SK-N-SH treated with all-trans-retinoic acid at 6 μM for 48 hours (cell line): ENCODE measurements at regions not wholly inside any gene's neighbourhood (a gene's known extent, or its start where the extent isn't known, plus 50 kb on each side); places are given as distances from the start of the nearest gene placed in this dataset.

Experiments
- ATAC-seq: fragments of 200-7000 bp; cut with Tn5 transposase; 3 replicates; pipeline ENCODE4 v1.9.1; 2020; ENCODE audit warnings: mild to moderate bottlenecking, moderate library complexity
- ARNTL ChIP-seq: fragments of 450-650 bp; formaldehyde crosslinking; IDR thresholded peaks from 2 replicates; pipeline ENCODE4 v1.5.0; 2020; ENCODE audit warnings: low read depth, mild to moderate bottlenecking, moderate library complexity, borderline replicate concordance
- BACH2 ChIP-seq: fragments of 250-450 bp; sonication (Bioruptor Pico); IDR thresholded peaks from 2 replicates; pipeline ENCODE4 v1.9.0; 2021; ENCODE audit warnings: mild to moderate bottlenecking, borderline replicate concordance
- CSDC2 ChIP-seq: fragments of 250-450 bp; sonication (Bioruptor Pico); IDR thresholded peaks from 2 replicates; pipeline ENCODE4 v1.5.0; 2020; ENCODE audit warnings: mild to moderate bottlenecking, moderate library complexity
- GLIS3 ChIP-seq: fragments of 250-450 bp; sonication (Bioruptor Pico); IDR thresholded peaks from 2 replicates; pipeline ENCODE4 v1.5.0; 2020; ENCODE audit warnings: mild to moderate bottlenecking, moderate library complexity
- ISL1 ChIP-seq: fragments of 250-450 bp; sonication (Bioruptor Pico); IDR thresholded peaks from 2 replicates; pipeline ENCODE4 v2.1.2; 2022; ENCODE audit warnings: mild to moderate bottlenecking, moderate library complexity
- OSR1 ChIP-seq: fragments of 250-450 bp; sonication (Bioruptor Pico); IDR thresholded peaks from 2 replicates; pipeline ENCODE4 v1.8.0; 2022; ENCODE audit warnings: moderate library complexity, mild to moderate bottlenecking, inconsistent platforms
- PPARA ChIP-seq: fragments of 250-450 bp; sonication (Bioruptor Pico); IDR thresholded peaks from 2 replicates; pipeline ENCODE4 v1.5.0; 2020; ENCODE audit warnings: mild to moderate bottlenecking, borderline replicate concordance
- RARB ChIP-seq: fragments of 250-450 bp; sonication (Bioruptor Pico); IDR thresholded peaks from 2 replicates; pipeline ENCODE4 v1.8.0; 2021; ENCODE audit warnings: mild to moderate bottlenecking, moderate library complexity
- SNAI2 ChIP-seq: fragments of 250-450 bp; sonication (Bioruptor Pico); IDR thresholded peaks from 2 replicates; pipeline ENCODE4 v1.5.0; 2020; ENCODE audit warnings: mild to moderate bottlenecking, moderate library complexity
- TCF4 ChIP-seq: fragments of 250-450 bp; sonication (Bioruptor Pico); IDR thresholded peaks from 2 replicates; pipeline ENCODE4 v1.8.0; 2021; ENCODE audit warnings: mild to moderate bottlenecking, moderate library complexity, borderline replicate concordance
- TOX ChIP-seq: fragments of 250-450 bp; sonication (Bioruptor Pico); IDR thresholded peaks from 2 replicates; pipeline ENCODE4 v1.8.0; 2021; ENCODE audit warnings: mild to moderate bottlenecking, moderate library complexity, borderline replicate concordance
- ZC3H10 ChIP-seq: fragments of 250-450 bp; sonication (Bioruptor Pico); IDR thresholded peaks from 2 replicates; pipeline ENCODE4 v1.5.1; 2021; ENCODE audit warnings: mild to moderate bottlenecking, moderate library complexity
- ZFP30 ChIP-seq: fragments of 450-650 bp; formaldehyde crosslinking; IDR thresholded peaks from 2 replicates; pipeline ENCODE4 v1.5.0; 2022; ENCODE audit warnings: mild to moderate bottlenecking, moderate library complexity
- ZNF70 ChIP-seq: fragments of 450-650 bp; formaldehyde crosslinking; IDR thresholded peaks from 2 replicates; pipeline ENCODE4 v1.5.0; 2020; ENCODE audit warnings: mild to moderate bottlenecking, moderate library complexity
- ZNF8 ChIP-seq: fragments of 450-650 bp; formaldehyde crosslinking; IDR thresholded peaks from 2 replicates; pipeline ENCODE4 v1.5.0; 2020; ENCODE audit warnings: mild to moderate bottlenecking, moderate library complexity
- TF ChIP-seq, protein P1 (sequence below): fragments of 250-450 bp; sonication (Bioruptor Pico); IDR thresholded peaks from 2 replicates; pipeline ENCODE4 v1.5.0; 2020; ENCODE audit warnings: mild to moderate bottlenecking, moderate library complexity
- TF ChIP-seq, protein P2 (sequence below): fragments of 250-450 bp; sonication (Bioruptor Pico); IDR thresholded peaks from 2 replicates; pipeline ENCODE4 v1.5.1; 2020; ENCODE audit warnings: low read depth, mild to moderate bottlenecking, moderate library complexity
- TF ChIP-seq, protein P3 (sequence below): fragments of 250-450 bp; sonication (Bioruptor Pico); IDR thresholded peaks from 2 replicates; pipeline ENCODE4 v1.8.0; 2020; ENCODE audit warnings: mild to moderate bottlenecking, moderate library complexity, borderline replicate concordance
- TF ChIP-seq, protein P4 (sequence below): fragments of 250-450 bp; sonication (Bioruptor Pico); IDR thresholded peaks from 2 replicates; pipeline ENCODE4 v1.5.1; 2021; ENCODE audit warnings: mild to moderate bottlenecking, moderate library complexity
- TF ChIP-seq, protein P5 (sequence below): fragments of 250-450 bp; sonication (Bioruptor Pico); IDR thresholded peaks from 2 replicates; pipeline ENCODE4 v1.8.0; 2021; ENCODE audit warnings: low read depth, mild to moderate bottlenecking, moderate library complexity, borderline replicate concordance

DNA sequence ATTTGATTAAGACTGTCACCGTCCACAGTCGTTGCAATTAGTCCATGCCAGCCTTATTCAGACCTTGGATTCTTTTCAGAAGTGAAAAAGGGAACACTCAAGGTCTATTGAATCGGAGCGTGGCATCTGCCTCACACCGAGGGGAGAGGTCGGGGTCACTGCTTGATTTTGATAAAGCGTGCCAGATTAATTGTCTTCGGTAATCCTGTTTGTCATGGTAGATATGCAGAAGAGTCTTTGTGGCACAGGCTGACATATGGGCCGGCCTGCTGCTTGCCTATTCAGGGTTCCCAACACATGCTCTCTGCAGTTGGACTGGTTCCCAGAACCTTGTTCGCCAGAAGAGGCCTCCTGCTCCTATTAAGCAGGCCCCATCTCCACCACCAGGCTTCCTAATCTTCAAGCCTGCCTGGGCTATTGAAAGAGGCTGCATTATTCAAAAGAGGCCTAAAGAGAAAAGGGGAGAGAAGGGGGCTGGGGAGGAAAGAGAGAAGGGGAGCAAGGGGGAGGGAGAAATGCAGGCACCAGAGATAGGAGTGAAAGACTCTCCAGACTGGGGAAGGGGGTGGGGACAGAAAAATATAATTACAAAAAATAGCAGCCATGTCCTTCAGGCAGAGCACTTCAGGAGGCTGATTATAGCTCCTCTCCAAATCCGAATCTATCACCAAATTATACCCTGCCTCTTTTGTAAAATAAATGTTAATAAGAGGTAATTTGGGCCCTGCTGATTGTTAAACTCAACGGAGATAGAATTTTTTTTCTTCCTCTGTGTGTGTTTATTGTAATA, 611.3 kb downstream of the HDGFL1 start:
- TF ChIP-seq, protein P1, sequence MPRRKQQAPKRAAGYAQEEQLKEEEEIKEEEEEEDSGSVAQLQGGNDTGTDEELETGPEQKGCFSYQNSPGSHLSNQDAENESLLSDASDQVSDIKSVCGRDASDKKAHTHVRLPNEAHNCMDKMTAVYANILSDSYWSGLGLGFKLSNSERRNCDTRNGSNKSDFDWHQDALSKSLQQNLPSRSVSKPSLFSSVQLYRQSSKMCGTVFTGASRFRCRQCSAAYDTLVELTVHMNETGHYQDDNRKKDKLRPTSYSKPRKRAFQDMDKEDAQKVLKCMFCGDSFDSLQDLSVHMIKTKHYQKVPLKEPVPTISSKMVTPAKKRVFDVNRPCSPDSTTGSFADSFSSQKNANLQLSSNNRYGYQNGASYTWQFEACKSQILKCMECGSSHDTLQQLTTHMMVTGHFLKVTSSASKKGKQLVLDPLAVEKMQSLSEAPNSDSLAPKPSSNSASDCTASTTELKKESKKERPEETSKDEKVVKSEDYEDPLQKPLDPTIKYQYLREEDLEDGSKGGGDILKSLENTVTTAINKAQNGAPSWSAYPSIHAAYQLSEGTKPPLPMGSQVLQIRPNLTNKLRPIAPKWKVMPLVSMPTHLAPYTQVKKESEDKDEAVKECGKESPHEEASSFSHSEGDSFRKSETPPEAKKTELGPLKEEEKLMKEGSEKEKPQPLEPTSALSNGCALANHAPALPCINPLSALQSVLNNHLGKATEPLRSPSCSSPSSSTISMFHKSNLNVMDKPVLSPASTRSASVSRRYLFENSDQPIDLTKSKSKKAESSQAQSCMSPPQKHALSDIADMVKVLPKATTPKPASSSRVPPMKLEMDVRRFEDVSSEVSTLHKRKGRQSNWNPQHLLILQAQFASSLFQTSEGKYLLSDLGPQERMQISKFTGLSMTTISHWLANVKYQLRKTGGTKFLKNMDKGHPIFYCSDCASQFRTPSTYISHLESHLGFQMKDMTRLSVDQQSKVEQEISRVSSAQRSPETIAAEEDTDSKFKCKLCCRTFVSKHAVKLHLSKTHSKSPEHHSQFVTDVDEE (CRISPR knock-in tag): peak; percentile 88
- no peak for TF ChIP-seq CSDC2 (CRISPR knock-in tag)
- peak; percentile 89 for TF ChIP-seq TCF4 (CRISPR knock-in tag)
- TF ChIP-seq, protein P2, sequence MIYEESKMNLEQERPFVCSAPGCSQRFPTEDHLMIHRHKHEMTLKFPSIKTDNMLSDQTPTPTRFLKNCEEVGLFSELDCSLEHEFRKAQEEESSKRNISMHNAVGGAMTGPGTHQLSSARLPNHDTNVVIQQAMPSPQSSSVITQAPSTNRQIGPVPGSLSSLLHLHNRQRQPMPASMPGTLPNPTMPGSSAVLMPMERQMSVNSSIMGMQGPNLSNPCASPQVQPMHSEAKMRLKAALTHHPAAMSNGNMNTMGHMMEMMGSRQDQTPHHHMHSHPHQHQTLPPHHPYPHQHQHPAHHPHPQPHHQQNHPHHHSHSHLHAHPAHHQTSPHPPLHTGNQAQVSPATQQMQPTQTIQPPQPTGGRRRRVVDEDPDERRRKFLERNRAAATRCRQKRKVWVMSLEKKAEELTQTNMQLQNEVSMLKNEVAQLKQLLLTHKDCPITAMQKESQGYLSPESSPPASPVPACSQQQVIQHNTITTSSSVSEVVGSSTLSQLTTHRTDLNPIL (CRISPR knock-in tag): no peak
- no peak for TF ChIP-seq ZFP30 (CRISPR knock-in tag)
- no peak; the same call in 1 of the 2 replicates for TF ChIP-seq RARB (CRISPR knock-in tag)
- TF ChIP-seq BACH2 (CRISPR knock-in tag): no peak; the same call in 1 of the 2 replicates
- TF ChIP-seq ARNTL (CRISPR knock-in tag): 0 out of 2 replicates have a peak, but pooled peaks have one; percentile 68
- TF ChIP-seq ZC3H10 (CRISPR knock-in tag): no peak; the same call in 1 of the 2 replicates
- TF ChIP-seq, protein P3, sequence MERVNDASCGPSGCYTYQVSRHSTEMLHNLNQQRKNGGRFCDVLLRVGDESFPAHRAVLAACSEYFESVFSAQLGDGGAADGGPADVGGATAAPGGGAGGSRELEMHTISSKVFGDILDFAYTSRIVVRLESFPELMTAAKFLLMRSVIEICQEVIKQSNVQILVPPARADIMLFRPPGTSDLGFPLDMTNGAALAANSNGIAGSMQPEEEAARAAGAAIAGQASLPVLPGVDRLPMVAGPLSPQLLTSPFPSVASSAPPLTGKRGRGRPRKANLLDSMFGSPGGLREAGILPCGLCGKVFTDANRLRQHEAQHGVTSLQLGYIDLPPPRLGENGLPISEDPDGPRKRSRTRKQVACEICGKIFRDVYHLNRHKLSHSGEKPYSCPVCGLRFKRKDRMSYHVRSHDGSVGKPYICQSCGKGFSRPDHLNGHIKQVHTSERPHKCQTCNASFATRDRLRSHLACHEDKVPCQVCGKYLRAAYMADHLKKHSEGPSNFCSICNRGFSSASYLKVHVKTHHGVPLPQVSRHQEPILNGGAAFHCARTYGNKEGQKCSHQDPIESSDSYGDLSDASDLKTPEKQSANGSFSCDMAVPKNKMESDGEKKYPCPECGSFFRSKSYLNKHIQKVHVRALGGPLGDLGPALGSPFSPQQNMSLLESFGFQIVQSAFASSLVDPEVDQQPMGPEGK (CRISPR knock-in tag): 0 out of 2 replicates have a peak, but pooled peaks have one; percentile 37
- 0 out of 2 replicates have a peak, but pooled peaks have one; percentile 55 for TF ChIP-seq ZNF8 (CRISPR knock-in tag)
- TF ChIP-seq OSR1: no peak
- TF ChIP-seq, protein P4, sequence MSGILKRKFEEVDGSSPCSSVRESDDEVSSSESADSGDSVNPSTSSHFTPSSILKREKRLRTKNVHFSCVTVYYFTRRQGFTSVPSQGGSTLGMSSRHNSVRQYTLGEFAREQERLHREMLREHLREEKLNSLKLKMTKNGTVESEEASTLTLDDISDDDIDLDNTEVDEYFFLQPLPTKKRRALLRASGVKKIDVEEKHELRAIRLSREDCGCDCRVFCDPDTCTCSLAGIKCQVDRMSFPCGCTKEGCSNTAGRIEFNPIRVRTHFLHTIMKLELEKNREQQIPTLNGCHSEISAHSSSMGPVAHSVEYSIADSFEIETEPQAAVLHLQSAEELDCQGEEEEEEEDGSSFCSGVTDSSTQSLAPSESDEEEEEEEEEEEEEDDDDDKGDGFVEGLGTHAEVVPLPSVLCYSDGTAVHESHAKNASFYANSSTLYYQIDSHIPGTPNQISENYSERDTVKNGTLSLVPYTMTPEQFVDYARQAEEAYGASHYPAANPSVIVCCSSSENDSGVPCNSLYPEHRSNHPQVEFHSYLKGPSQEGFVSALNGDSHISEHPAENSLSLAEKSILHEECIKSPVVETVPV (CRISPR knock-in tag): no peak
- peak; percentile 37; the same call in 1 of the 2 replicates for TF ChIP-seq TOX (CRISPR knock-in tag)
- peak; percentile 81; the same call in 1 of the 2 replicates for TF ChIP-seq ZNF70
- TF ChIP-seq PPARA: no peak
- TF ChIP-seq SNAI2 (CRISPR knock-in tag): peak; percentile 89; the same call in 1 of the 2 replicates
- TF ChIP-seq, protein P5, sequence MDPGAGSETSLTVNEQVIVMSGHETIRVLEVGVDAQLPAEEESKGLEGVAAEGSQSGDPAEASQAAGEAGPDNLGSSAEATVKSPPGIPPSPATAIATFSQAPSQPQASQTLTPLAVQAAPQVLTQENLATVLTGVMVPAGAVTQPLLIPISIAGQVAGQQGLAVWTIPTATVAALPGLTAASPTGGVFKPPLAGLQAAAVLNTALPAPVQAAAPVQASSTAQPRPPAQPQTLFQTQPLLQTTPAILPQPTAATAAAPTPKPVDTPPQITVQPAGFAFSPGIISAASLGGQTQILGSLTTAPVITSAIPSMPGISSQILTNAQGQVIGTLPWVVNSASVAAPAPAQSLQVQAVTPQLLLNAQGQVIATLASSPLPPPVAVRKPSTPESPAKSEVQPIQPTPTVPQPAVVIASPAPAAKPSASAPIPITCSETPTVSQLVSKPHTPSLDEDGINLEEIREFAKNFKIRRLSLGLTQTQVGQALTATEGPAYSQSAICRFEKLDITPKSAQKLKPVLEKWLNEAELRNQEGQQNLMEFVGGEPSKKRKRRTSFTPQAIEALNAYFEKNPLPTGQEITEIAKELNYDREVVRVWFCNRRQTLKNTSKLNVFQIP (CRISPR knock-in tag): no peak
- TF ChIP-seq GLIS3: no peak
- ATAC-seq: peak; percentile 98

DNA sequence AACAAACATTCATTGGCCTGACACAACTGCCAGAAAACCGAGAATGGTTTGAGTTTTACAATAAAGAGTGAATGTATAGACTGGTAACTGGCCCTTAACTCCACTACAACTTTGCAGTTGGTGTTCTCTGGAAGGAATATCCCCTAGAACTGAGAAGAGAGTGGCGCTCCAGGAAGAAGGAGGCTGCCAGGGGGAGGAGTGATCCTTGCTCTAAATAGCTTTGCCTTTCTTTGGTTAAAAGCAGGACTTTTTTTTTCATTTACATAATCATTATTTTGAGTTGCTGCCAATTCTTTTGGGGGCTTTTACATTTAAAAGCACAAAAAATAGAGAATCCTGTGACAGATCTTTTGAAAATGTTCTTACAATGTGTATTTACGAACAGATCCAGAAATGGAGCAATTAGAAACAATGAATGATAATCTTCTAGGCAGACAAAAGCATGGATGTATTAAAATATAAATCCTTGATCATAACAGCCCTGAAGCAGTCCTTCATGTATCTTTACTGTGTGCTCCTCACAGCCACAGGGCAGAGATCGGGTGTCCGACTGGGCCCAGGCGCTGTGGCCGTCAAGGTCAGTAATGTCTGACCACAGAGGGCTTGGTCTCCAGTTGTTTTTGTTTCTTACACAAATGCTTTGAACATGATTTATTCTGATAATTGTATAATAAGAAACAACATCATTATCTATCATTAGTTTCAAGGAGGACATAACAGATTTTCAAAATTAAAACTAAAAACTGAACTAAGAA, 612.2 kb downstream of the HDGFL1 start:
- no peak for TF ChIP-seq RARB (CRISPR knock-in tag)
- TF ChIP-seq PPARA: no peak
- TF ChIP-seq TCF4 (CRISPR knock-in tag): no peak
- no peak for TF ChIP-seq CSDC2 (CRISPR knock-in tag)
- no peak for TF ChIP-seq ZNF70
- TF ChIP-seq SNAI2 (CRISPR knock-in tag): no peak
- TF ChIP-seq ZFP30 (CRISPR knock-in tag): no peak
- TF ChIP-seq ZC3H10 (CRISPR knock-in tag): no peak
- TF ChIP-seq, protein P4 (CRISPR knock-in tag): no peak
- TF ChIP-seq, protein P2 (CRISPR knock-in tag): no peak
- no peak for TF ChIP-seq ISL1 (CRISPR knock-in tag)
- no peak for ATAC-seq
